ENCODE measurements at regions not wholly inside any gene's neighbourhood (a gene's known extent, or its start where the extent isn't known, plus 50 kb on each side); places are given as distances from the start of the nearest gene placed in this dataset.

DNA sequence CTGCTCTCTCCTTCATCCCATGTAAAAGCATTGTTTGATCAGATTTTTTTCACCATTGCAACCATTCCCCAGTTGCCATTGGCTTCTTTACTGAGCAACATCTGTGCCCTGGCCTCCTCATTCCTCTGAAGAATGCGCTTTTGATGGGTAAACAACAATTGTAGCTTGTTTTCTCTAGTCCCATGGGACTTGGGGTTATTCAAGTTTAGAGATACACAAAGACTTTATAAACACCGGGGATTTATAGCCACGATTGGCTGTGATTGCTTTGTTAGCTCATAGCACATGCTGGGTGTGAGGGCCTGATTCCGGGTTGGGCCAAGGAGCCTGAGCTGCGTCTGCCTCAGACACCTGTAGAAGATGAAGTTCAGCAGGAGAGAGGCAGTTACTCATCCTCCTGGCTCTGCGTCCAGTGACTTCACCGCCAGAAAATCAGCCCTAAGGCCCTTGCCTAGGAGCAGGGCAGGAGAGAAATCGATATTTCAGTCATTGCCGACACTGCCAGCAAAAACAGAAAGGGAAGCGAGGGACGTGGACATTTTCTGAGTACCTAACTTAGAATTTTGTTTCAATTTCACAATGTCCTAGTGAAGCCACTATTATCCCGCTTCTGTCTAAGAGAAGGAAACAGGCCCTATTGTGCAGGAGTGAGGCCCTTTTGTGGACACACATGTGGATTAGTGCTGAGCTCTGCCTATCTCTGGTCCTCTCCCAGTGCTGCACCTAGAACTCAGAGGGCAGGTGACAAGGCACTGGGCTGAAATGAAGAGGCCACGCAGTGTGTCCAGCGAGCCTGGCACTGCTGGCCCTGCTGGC, 159.8 kb upstream of the USP24 start:
- TF ChIP-seq, protein P1, sequence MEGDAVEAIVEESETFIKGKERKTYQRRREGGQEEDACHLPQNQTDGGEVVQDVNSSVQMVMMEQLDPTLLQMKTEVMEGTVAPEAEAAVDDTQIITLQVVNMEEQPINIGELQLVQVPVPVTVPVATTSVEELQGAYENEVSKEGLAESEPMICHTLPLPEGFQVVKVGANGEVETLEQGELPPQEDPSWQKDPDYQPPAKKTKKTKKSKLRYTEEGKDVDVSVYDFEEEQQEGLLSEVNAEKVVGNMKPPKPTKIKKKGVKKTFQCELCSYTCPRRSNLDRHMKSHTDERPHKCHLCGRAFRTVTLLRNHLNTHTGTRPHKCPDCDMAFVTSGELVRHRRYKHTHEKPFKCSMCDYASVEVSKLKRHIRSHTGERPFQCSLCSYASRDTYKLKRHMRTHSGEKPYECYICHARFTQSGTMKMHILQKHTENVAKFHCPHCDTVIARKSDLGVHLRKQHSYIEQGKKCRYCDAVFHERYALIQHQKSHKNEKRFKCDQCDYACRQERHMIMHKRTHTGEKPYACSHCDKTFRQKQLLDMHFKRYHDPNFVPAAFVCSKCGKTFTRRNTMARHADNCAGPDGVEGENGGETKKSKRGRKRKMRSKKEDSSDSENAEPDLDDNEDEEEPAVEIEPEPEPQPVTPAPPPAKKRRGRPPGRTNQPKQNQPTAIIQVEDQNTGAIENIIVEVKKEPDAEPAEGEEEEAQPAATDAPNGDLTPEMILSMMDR (IDR thresholded peaks at IDR 0.05; ENCODE audit: low read depth, low read length): no peak
- no peak for TF ChIP-seq EZH2phosphoT487 (IDR thresholded peaks at IDR 0.05; ENCODE audit: low read depth)

Data from OCI-LY3 (cell line).